ENCODE measurements at regions not wholly inside any gene's neighbourhood (a gene's known extent, or its start where the extent isn't known, plus 50 kb on each side); places are given as distances from the start of the nearest gene placed in this dataset.
"Not testable (repeated sequence)": the region's sequence is repeated elsewhere in the genome, so short reads cannot be mapped to it uniquely, and the experiment has no call there.

GRCh38 chr1:163477276-163477830 is 155.6 kb downstream of the NUF2 start:
- DNase-seq = no peak

GRCh38 chr1:163498391-163499330 is 176.9 kb downstream of the NUF2 start:
- not testable (repeated sequence) for DNase-seq

- peak; percentile 99 for DNase-seq
These were observed 182.7 kb downstream of the NUF2 start for GRCh38 chr1:163504331-163504978.

GRCh38 chr1:163509114-163509513 is 187.4 kb downstream of the NUF2 start:
- DNase-seq = peak; percentile 29 to 39

- DNase-seq = no peak
These were observed 190.7 kb downstream of the NUF2 start for GRCh38 chr1:163512349-163512989.

- peak; percentile 97 to 98 for DNase-seq
These were observed 201.7 kb downstream of the NUF2 start for GRCh38 chr1:163523375-163524029.

GRCh38 chr1:163528710-163529348 is 207.1 kb downstream of the NUF2 start:
- peak; percentile 36 to 77 for DNase-seq

GRCh38 chr1:163531345-163531744 is 209.6 kb downstream of the NUF2 start:
- DNase-seq = peak; percentile 89 to 92

GRCh38 chr1:163535401-163535800 is 213.6 kb downstream of the NUF2 start:
- no peak for DNase-seq

GRCh38 chr1:163535807-163536206 is 214.1 kb downstream of the NUF2 start:
- peak; percentile 36 to 75 for DNase-seq

- no peak for DNase-seq
These were observed 216.1 kb downstream of the NUF2 start for GRCh38 chr1:163537809-163538208.

- DNase-seq = no peak
These were observed 216.9 kb downstream of the NUF2 start for GRCh38 chr1:163538667-163539066.

GRCh38 chr1:163540727-163541126 is 219.0 kb downstream of the NUF2 start:
- no peak for DNase-seq

GRCh38 chr1:163544441-163544840 is 222.7 kb downstream of the NUF2 start:
- no peak for DNase-seq

- DNase-seq = no peak
These were observed 236.4 kb downstream of the NUF2 start for GRCh38 chr1:163558162-163558561.

GRCh38 chr1:163561580-163562295 is 240.0 kb downstream of the NUF2 start:
- DNase-seq = peak; percentile 70 to 82

GRCh38 chr1:163562355-163562754 is 240.6 kb downstream of the NUF2 start:
- DNase-seq = no peak

GRCh38 chr1:163565166-163565565 is 243.4 kb downstream of the NUF2 start:
- no peak for DNase-seq

GRCh38 chr1:163570071-163570470 is 248.3 kb downstream of the NUF2 start:
- DNase-seq = no peak

GRCh38 chr1:163571950-163572349 is 250.2 kb downstream of the NUF2 start:
- DNase-seq = no peak

- DNase-seq = no peak
These were observed 252.4 kb downstream of the NUF2 start for GRCh38 chr1:163574119-163574518.
